Panc1 (cell line): ENCODE measurements at regions not wholly inside any gene's neighbourhood (a gene's known extent, or its start where the extent isn't known, plus 50 kb on each side); places are given as distances from the start of the nearest gene placed in this dataset.

Source experiments
- ATAC-seq: fragments of 200-7000 bp; cut with Tn5 transposase; 2 replicates; pipeline ENCODE4 v1.9.1; 2020; ENCODE audit warnings: mild to moderate bottlenecking, moderate library complexity
- BruUV-seq: library from RNA; stranded (reverse); fragments of 400-500 nt; replicated peaks from 2 replicates; lab custom pipeline; 2021; lab: Mats Ljungman, UMichigan
- CTCF ChIA-PET: fragments of 300-600 bp; sonication (Branson Sonifier 250); formaldehyde crosslinking; loops from one replicate; lab custom pipeline; 2022; ENCODE audit warnings: antibody characterized with exemption; lab: Charles Lee
- POLR2A ChIA-PET: fragments of 300-600 bp; sonication (Branson Sonifier 250); formaldehyde crosslinking; loops from one replicate; lab custom pipeline; 2022; ENCODE audit warnings: antibody characterized with exemption; lab: Charles Lee
- DNase-seq: peaks from one replicate; pipeline ENCODE4 v3.0.0-alpha.2; 2010; ENCODE audit warnings: low read depth, low spot score
- H3K27ac ChIP-seq: 2 replicates; pipeline ENCODE4 v1.5.1; 2011; ENCODE audit warnings: mild to moderate bottlenecking, low read length, inconsistent platforms
- H3K27me3 ChIP-seq: fragments of 200-500 bp; sonication (Bioruptor generic); 2 replicates; pipeline ENCODE4 v1.6.0; 2014; ENCODE audit warnings: low read length, inconsistent platforms; ENCODE audit not compliant: control insufficient read depth, insufficient read depth
- H3K36me3 ChIP-seq: fragments of 200-500 bp; sonication (Bioruptor generic); 2 replicates; pipeline ENCODE4 v1.5.1; 2014; ENCODE audit warnings: inconsistent platforms, mild to moderate bottlenecking, low read length, moderate library complexity; ENCODE audit not compliant: control insufficient read depth, insufficient read depth
- H3K4me1 ChIP-seq: 2 replicates; pipeline ENCODE4 v1.5.1; 2011; ENCODE audit warnings: inconsistent platforms, mild to moderate bottlenecking, low read length, moderate library complexity; ENCODE audit not compliant: control insufficient read depth, insufficient read depth
- H3K4me3 ChIP-seq, 2 experiments: 2 replicates each; pipeline ENCODE4 v1.5.1; 2011 to 2012; ENCODE audit warnings: low read depth in 2 of 2, low read length in 2 of 2, mild to moderate bottlenecking in 2 of 2, inconsistent platforms in 1 of 2, moderate library complexity in 1 of 2
- H3K9me3 ChIP-seq: fragments of 200-500 bp; sonication (Bioruptor generic); 2 replicates; pipeline ENCODE4 v1.5.1; 2014; ENCODE audit warnings: low read depth, mild to moderate bottlenecking, inconsistent platforms, low read length, moderate library complexity; ENCODE audit not compliant: control insufficient read depth, insufficient read depth
- CTCF ChIP-seq: fragments of 450-650 bp; IDR thresholded peaks from 2 replicates; pipeline ENCODE4 v1.5.1; 2017; ENCODE audit warnings: mild to moderate bottlenecking
- POLR2AphosphoS5 ChIP-seq: IDR thresholded peaks from 2 replicates; pipeline ENCODE4 v1.6.1; 2012; ENCODE audit warnings: mild to moderate bottlenecking, low read depth, low read length, moderate library complexity
- SIN3A ChIP-seq: IDR thresholded peaks from 2 replicates; pipeline ENCODE4 v1.6.1; 2012; ENCODE audit warnings: low read depth, mild to moderate bottlenecking, low read length, moderate library complexity, borderline replicate concordance; ENCODE audit not compliant: insufficient read depth
- TCF7L2 ChIP-seq: IDR thresholded peaks from 2 replicates; pipeline ENCODE4 v1.6.1; 2011; ENCODE audit warnings: mild to moderate bottlenecking, low read depth, low read length, inconsistent platforms
- in situ Hi-C: cut with HindIII; loops from 2 replicates; pipeline ENCODE4 v1.10.0; 2016; ENCODE audit warnings: low sequenced_read_pairs, low pct_unique_long_range_greater_than_20kb
- intact Hi-C: fragments of 100-400 bp; cut with micrococcal nuclease; formaldehyde crosslinking; loops from one replicate; pipeline ENCODE4 v1.10.0; 2022; ENCODE audit not compliant: unreplicated experiment
- TF ChIP-seq, protein P1 (sequence below), 2 experiments: IDR thresholded peaks; 2 replicates each; pipeline ENCODE4 v1.6.1; 2011 to 2012; ENCODE audit warnings: low read depth in 2 of 2, control low read depth in 1 of 2, low read length in 1 of 2, mild to moderate bottlenecking in 1 of 2, moderate library complexity in 1 of 2; ENCODE audit not compliant: insufficient read depth in 1 of 2

DNA sequence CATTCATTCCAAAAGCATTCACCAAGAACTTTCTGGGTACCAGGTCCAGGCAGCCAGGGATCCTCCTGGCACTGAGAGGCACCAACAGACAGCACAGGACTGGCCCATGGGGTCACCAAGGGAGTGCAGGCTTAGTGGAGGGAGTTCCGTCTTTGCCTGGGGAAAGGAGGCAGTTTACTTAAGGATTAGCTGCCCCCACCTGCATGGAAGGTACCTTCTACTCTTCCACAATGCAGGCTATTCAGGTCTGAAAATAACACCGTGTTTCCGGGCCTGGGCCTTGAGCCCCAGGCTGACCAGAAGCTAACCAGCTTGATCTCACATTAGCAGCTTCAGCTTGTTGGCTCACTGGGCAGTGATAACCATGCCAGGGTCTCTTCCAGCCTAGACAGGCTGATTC lies 199.4 kb downstream of the FOXA2 start:
- no peaks in the 10 kb centered on the region for H3K27me3 ChIP-seq
- no peak for TF ChIP-seq CTCF
- TF ChIP-seq, protein P1, sequence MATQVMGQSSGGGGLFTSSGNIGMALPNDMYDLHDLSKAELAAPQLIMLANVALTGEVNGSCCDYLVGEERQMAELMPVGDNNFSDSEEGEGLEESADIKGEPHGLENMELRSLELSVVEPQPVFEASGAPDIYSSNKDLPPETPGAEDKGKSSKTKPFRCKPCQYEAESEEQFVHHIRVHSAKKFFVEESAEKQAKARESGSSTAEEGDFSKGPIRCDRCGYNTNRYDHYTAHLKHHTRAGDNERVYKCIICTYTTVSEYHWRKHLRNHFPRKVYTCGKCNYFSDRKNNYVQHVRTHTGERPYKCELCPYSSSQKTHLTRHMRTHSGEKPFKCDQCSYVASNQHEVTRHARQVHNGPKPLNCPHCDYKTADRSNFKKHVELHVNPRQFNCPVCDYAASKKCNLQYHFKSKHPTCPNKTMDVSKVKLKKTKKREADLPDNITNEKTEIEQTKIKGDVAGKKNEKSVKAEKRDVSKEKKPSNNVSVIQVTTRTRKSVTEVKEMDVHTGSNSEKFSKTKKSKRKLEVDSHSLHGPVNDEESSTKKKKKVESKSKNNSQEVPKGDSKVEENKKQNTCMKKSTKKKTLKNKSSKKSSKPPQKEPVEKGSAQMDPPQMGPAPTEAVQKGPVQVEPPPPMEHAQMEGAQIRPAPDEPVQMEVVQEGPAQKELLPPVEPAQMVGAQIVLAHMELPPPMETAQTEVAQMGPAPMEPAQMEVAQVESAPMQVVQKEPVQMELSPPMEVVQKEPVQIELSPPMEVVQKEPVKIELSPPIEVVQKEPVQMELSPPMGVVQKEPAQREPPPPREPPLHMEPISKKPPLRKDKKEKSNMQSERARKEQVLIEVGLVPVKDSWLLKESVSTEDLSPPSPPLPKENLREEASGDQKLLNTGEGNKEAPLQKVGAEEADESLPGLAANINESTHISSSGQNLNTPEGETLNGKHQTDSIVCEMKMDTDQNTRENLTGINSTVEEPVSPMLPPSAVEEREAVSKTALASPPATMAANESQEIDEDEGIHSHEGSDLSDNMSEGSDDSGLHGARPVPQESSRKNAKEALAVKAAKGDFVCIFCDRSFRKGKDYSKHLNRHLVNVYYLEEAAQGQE (IDR thresholded peaks at IDR 0.05; ENCODE audit: insufficient read depth in 1 of 2, low read depth in 2 of 2, low read length in 1 of 2) = no peak
- TF ChIP-seq SIN3A = no peak
- no peak for TF ChIP-seq POLR2AphosphoS5
- TF ChIP-seq TCF7L2 = no peak
- intact Hi-C loops = loop anchor here (5.0 kb wide), 2 partner anchors 202 to 297 kb away; no protein-coding TSS in a partner anchor
- no peaks in the 10 kb centered on the region for H3K36me3 ChIP-seq
- H3K4me3 ChIP-seq = no peak overlapping the region
- ChIA-PET POLR2A (no interaction called here), CTCF (no interaction called here)
- no peak for DNase-seq
- peaks cover 25% of the 10 kb centered on the region for H3K4me1 ChIP-seq
- in situ Hi-C loops = no loop called here
- no peak for ATAC-seq
- no TSS peak for BruUV-seq
- no peaks in the 10 kb centered on the region for H3K9me3 ChIP-seq
- H3K27ac ChIP-seq = peak overlapping the region; percentile 58; the same call in 1 of the 2 replicates

- CTCF ChIA-PET = interaction anchor here (0.6 kb wide), 1 partner anchor 204 kb away, joined by 3 read pairs; no protein-coding TSS in a partner anchor
- TF ChIP-seq TCF7L2 = no peak
- TF ChIP-seq CTCF = no peak
- TF ChIP-seq, protein P1 (IDR thresholded peaks at IDR 0.05; ENCODE audit: insufficient read depth in 1 of 2, low read depth in 2 of 2, low read length in 1 of 2) = no peak
- no peak for TF ChIP-seq POLR2AphosphoS5
- TF ChIP-seq SIN3A = no peak
- Histone ChIP-seq H3K27ac (no peak overlapping the region), H3K27me3 (no peaks in the 10 kb centered on the region), H3K36me3 (no peaks in the 10 kb centered on the region), H3K4me3 (no peak overlapping the region), H3K9me3 (no peaks in the 10 kb centered on the region), H3K4me1 (peaks cover 18% of the 10 kb centered on the region)
- POLR2A ChIA-PET = no interaction called here
- intact Hi-C loops (no loop called here), in situ Hi-C loops (no loop called here)
- ATAC-seq (no peak), DNase-seq (no peak)
- no TSS peak for BruUV-seq
These were observed 201.2 kb downstream of the FOXA2 start for GRCh38 chr20:22383156-22383555.
